ENCODE measurements at regions not wholly inside any gene's neighbourhood (a gene's known extent, or its start where the extent isn't known, plus 50 kb on each side); places are given as distances from the start of the nearest gene placed in this dataset.

GRCh38 chrX:11992271-11992670 lies 146.0 kb upstream of the FRMPD4 start:
- TF ChIP-seq, protein P1, sequence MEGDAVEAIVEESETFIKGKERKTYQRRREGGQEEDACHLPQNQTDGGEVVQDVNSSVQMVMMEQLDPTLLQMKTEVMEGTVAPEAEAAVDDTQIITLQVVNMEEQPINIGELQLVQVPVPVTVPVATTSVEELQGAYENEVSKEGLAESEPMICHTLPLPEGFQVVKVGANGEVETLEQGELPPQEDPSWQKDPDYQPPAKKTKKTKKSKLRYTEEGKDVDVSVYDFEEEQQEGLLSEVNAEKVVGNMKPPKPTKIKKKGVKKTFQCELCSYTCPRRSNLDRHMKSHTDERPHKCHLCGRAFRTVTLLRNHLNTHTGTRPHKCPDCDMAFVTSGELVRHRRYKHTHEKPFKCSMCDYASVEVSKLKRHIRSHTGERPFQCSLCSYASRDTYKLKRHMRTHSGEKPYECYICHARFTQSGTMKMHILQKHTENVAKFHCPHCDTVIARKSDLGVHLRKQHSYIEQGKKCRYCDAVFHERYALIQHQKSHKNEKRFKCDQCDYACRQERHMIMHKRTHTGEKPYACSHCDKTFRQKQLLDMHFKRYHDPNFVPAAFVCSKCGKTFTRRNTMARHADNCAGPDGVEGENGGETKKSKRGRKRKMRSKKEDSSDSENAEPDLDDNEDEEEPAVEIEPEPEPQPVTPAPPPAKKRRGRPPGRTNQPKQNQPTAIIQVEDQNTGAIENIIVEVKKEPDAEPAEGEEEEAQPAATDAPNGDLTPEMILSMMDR (conservative IDR thresholded peaks at IDR 0.05; ENCODE audit: low read depth, low read length) = no peak
- no peak for TF ChIP-seq EZH2 (IDR thresholded peaks at IDR 0.05; ENCODE audit: borderline replicate concordance, low read depth, low read length, poor library complexity, severe bottlenecking)
